KOPT-K1 (cell line): ENCODE measurements at regions not wholly inside any gene's neighbourhood (a gene's known extent, or its start where the extent isn't known, plus 50 kb on each side); places are given as distances from the start of the nearest gene placed in this dataset.

Source experiments
- H3K27ac ChIP-seq: fragments of 200-600 bp; sonication (generic); 2 replicates; pipeline ENCODE4 v1.5.1; 2016; ENCODE audit warnings: antibody characterized with exemption, mild to moderate bottlenecking, low read depth, low read length; ENCODE audit not compliant: poor library complexity, severe bottlenecking
- H3K36me3 ChIP-seq: fragments of 200-600 bp; sonication (generic); 2 replicates; pipeline ENCODE4 v1.5.1; 2017; ENCODE audit warnings: antibody characterized with exemption, mild to moderate bottlenecking, low read length, moderate library complexity; ENCODE audit not compliant: insufficient read depth
- H3K9me3 ChIP-seq: fragments of 200-600 bp; sonication (generic); 2 replicates; pipeline ENCODE4 v1.5.1; 2017; ENCODE audit warnings: antibody characterized with exemption, low read length, mild to moderate bottlenecking; ENCODE audit not compliant: insufficient read depth, poor library complexity, severe bottlenecking

DNA sequence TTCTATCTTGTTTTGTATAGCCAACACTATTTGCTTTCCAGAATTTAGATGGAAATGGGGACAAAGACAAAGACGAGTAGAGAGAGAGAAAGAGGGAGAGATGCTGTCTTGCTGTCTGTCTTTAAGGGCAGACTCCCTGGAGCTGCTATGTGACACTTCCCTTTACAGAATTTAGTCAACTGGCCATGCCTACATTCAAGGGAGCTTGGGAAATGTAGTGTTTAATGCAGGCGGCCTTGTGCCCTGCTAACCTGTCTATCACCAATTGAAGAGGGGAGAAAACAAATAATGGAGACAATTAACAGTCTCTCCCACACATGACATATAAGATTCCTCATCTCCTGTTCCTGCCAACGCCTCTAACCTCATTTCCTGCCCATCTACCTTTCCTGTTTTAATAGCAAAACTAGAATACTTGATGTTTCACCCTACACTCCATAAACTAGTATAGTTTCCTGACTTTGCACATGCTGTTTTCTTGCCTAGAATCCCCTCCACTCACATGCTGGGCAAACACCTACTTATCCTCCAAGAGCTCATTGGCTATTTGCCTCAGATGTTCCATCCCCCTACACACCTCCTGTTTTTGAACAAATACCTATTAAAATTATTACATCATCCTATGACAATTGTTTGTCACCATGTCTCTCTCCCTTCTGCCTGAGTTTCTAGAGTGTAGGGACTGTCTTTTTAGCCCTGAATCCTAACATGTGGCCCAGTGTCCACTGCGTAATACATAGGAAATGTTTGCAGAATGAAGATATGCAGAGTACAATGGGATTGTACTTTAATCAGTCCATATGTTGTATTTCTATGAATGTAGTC is 117.2 kb downstream of the SLC25A24 start:
- H3K27ac ChIP-seq, result peak overlapping the region; percentile 92
- H3K36me3 ChIP-seq, result no peaks in the 10 kb centered on the region
- H3K9me3 ChIP-seq, result no peaks in the 10 kb centered on the region

DNA sequence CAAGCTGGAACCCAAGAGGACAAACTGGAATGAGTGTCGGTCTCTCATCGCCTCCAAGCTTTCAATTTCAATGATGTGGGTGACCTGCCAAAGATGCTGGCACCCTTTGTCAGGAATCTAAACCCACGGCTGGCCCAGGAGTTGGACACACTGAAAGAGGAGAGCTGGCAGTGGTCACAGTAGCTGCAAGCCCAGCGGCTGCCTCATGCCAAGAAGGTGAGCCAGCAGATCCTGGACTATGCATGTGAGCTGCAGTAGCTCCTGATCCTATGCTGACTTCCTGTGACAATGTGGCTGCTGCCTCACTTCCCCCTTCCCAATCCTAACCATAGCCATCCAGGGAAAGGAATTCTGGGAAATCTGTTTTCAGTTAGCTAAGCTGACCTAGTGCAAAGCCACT is 117.0 kb upstream of the VAV3 start:
- peak overlapping the region; percentile 92 for H3K27ac ChIP-seq
- H3K9me3 ChIP-seq, result no peaks in the 10 kb centered on the region
- no peaks in the 10 kb centered on the region for H3K36me3 ChIP-seq

DNA sequence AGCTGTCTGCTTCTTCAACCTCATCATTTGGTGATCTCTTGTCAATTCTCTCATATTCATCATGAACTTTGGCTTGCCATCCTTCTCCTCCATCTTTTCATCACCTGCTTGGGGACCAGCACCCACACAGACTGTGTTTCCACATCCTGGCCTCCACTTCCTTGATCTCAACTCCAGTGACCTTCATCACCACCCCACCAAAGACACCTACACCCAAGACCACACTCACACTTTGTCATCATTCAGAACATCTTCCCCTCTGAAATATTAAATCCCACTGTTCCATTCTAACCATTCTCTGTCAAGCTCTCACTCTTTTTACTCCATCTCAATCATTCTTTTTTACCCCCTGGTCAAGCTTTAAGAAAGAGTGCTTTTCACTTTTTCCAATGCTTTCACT is 115.5 kb upstream of the VAV3 start:
- no peaks in the 10 kb centered on the region for H3K36me3 ChIP-seq
- no peaks in the 10 kb centered on the region for H3K9me3 ChIP-seq
- H3K27ac ChIP-seq, result peak overlapping the region; percentile 92

DNA sequence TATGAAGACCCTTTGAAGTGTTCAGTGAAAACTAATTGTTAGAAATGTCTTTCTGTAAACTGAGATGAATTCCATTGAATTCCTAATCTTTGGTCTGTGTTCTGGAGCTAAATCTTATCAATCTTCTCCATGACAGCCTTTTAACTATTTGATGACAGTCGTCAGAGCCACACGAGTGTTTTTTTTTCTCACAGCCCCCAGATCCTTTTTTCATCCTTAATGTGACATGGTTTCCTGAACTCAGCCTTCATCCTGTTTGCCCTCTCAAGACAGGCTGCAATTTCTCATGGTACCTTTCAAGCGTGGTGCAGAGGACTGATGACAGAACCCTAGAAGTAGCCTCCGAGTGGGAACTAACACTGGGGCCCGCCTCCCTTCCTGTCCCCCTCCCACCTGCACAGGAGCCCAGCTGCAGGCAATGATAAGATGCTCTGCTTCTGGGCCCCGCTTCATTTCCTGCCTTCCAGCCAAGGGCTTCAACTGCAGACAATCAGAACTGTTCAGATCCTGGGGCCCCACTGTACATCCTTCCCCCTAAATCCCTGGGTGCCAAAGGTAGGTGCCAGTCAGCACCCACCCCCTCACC is 114.6 kb upstream of the VAV3 start:
- H3K36me3 ChIP-seq, result no peaks in the 10 kb centered on the region
- H3K9me3 ChIP-seq, result no peaks in the 10 kb centered on the region
- peak overlapping the region; percentile 92 for H3K27ac ChIP-seq

DNA sequence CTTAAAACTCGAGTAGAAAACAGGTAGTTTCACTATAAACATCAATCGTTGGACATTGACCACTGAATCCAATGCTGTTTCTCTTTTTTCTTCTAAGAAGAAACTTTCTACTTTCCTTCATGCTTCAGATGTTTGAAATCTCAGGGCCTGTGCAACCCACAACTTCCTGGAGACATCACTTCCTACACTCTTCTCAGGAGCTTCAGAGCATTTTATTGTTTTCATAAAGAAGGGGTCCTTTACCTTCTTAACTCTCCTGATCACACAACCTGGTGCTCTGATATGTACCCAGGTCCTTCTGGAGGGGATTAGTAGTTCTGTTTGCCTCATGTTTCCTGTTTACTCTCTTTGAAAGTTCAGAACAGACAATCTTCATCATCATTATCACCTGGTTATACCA is 113.0 kb upstream of the VAV3 start:
- H3K27ac ChIP-seq, result peak overlapping the region; percentile 92
- no peaks in the 10 kb centered on the region for H3K36me3 ChIP-seq

DNA sequence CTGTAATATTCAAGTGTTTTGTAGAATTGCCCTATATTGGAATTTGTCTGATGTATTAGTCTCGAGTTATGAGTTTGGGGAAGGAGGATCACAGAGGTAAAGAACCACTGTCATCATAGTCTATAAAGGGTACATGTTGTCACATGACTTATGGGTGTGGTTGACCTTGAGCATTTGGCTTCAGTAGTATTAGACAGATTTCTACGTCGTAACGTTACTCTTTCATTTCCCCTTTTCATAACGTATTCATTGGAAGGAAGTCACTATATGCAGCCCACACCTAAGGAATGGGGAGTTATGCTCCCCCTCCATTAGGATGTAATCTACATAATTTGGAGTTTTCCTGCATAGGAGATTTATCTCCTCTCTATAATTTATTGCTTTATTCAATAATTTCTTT is 110.1 kb upstream of the VAV3 start:
- Histone ChIP-seq H3K9me3 (no peaks in the 10 kb centered on the region), H3K27ac (no peak overlapping the region)

More for the DNA sequence above, 113.0 kb upstream of the VAV3 start:
- no peaks in the 10 kb centered on the region for H3K9me3 ChIP-seq

DNA sequence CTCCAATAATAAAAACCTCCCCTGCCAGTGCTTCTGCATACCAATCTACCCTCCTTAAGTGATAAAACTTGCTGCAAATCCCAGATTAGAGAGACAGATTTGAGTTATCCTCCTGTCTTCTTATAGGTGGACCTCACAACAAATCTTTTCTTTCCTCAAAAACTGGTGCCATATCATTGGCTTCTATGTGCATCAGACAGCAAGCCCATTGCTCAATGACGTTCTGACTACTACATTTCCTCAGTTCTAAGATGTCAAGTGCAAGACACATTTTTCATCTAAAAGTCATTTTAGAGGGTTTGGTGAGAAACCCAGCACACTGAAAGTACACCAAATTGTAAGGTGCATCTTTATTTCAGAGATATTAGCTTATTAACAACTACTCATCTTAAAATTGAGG is 107.8 kb upstream of the VAV3 start:
- no peaks in the 10 kb centered on the region for H3K36me3 ChIP-seq
- H3K27ac ChIP-seq, result no peak overlapping the region
- no peaks in the 10 kb centered on the region for H3K9me3 ChIP-seq

More for the DNA sequence above, 110.1 kb upstream of the VAV3 start:
- no peaks in the 10 kb centered on the region for H3K36me3 ChIP-seq

DNA sequence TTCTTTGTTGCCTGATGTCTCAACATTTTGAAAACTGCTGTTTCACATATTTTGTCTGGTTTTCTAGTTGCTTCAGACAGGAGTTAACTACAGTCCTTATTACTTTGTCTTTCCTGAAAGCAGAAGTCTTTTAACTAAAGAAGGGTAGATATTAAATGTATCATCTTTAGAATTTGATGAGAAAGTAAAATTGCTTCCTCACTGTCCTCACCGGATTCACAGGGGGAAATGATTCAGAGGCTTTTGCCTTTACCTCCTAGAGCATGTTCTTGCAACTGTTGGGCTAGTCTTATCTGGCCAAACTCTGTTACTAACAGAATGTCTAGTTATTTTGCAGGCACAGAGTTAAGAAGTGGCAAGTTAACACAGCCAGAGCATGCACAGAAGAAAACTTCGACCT is 107.2 kb upstream of the VAV3 start:
- no peaks in the 10 kb centered on the region for H3K9me3 ChIP-seq
- no peaks in the 10 kb centered on the region for H3K36me3 ChIP-seq
- H3K27ac ChIP-seq, result no peak overlapping the region

DNA sequence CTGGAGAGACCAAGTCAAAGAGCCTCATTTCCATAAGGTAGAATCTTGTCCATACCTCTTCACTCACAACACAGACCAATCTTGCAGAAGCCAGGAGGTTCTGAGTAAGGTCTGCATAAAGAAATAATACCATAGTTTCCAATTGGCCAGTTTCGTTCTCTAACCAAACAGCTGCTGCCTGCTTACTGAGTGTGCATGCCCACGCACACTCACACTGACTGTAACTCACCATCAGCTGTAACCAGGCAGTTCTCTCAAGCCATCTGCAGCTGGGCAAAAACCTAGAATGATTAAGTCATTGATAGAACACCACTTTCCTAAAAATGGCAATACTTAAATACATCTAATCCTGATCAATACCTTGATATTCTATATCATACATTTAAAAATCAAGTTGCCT is 106.6 kb upstream of the VAV3 start:
- no peaks in the 10 kb centered on the region for H3K36me3 ChIP-seq
- H3K9me3 ChIP-seq, result no peaks in the 10 kb centered on the region
- no peak overlapping the region for H3K27ac ChIP-seq

DNA sequence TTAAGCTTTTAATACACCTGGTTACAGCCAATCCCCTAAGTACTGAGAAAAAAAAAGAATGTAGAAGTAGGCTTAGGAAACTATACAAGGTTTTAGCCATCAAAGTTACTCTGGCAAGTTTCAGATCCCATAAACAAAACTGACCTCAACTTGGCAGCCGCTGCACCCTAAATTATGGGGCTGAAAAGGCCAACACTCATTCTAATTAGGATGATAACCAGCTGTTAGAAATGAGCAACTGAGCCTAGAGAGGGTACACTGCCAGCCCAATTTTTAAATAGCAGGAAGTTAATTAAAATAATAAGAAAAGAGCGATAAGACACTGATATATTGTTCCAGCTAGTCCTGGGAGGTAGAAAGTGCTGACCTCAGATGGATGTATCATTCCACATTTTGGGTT is 105.7 kb upstream of the VAV3 start:
- Histone ChIP-seq H3K36me3 (no peaks in the 10 kb centered on the region), H3K27ac (no peak overlapping the region), H3K9me3 (no peaks in the 10 kb centered on the region)

DNA sequence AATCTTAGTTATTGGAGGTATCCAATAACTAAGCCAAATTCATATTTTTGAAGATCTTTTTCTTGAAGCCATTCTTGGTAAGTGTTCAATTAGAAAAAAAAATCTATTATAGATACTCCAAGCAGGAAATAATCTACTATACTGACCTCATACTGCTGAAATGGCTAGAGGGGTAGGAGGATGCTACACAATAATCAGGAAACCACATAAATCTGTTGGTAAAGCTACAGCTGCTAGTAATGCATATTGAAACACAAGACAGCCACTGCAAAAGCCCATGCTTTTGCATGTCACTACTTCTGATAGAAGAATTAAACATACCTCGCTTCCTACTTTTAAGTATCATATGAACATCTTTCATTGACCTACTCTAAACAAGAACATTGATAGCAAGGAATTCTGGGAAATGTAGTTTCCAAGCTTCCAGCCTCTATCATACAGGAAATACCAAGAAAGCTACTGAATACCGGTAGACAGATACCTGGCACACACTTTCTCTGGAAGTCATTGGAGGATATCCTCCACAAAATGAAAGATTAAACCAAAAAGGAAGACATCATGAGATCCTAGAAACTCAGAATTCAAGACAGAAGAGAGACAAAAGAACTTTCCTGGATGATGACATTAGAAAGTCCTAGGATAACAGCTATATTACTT is 103.0 kb upstream of the VAV3 start:
- peaks cover 5% of the 10 kb centered on the region for H3K9me3 ChIP-seq
- H3K27ac ChIP-seq, result no peak overlapping the region
- no peaks in the 10 kb centered on the region for H3K36me3 ChIP-seq

DNA sequence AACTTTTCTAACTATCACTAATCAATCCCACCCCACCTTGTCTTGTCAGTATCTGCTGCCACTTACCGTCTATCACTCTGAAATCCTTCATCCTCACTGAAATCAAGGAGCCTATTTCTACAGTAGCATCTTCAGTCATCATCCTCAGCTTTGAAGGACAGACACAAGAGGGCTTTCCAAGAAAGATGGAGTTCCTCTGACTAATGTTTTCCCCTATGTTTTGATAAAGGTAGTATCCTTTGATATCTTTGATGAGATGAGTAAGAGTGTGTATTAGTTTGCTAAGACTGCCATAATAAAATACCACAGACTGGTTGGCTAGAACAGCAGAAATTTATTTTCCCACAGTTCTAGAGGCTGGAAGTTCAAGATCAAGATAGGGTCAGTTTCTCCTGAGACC is 101.8 kb upstream of the VAV3 start:
- Histone ChIP-seq H3K27ac (no peak overlapping the region), H3K9me3 (peaks cover 11% of the 10 kb centered on the region), H3K36me3 (no peaks in the 10 kb centered on the region)

DNA sequence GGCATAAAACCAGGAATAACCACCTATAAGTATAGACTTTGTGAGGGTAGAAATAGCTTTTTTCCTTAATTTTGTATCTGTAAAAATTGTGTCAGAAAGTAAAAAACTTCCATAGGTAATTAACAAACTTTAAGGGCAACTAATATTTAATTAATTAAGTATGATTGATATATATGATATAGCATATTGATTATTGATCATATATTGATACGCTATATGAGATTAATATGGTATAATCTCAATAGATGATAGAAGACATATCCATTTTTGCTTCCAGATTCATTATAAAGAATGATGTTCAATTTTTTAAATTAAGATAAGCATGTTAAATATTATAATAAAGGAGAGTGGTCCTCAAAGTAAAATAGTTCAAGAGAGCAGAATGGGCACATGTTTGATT is 99.3 kb upstream of the VAV3 start:
- Histone ChIP-seq H3K36me3 (no peaks in the 10 kb centered on the region), H3K27ac (no peak overlapping the region), H3K9me3 (peaks cover 11% of the 10 kb centered on the region)

DNA sequence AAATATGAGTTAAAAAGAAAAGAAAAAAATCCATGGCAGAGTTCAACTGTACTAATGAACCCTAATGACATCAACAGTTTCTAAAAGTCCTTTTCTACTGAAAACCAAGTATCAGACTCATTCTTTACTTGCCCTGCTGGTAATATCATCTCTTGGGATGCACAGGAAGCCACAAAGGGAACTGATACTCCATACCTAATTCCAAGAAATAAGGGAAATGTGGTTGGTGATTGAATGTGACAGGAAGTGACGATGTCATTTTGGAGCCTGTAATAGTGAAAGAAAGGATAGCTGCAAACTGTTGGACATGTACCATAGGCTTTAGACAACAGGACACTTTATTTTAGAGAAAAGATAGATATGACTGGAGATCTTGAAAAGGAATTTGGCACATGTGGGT is 98.7 kb upstream of the VAV3 start:
- no peaks in the 10 kb centered on the region for H3K36me3 ChIP-seq
- no peak overlapping the region for H3K27ac ChIP-seq
- peaks cover 11% of the 10 kb centered on the region for H3K9me3 ChIP-seq

DNA sequence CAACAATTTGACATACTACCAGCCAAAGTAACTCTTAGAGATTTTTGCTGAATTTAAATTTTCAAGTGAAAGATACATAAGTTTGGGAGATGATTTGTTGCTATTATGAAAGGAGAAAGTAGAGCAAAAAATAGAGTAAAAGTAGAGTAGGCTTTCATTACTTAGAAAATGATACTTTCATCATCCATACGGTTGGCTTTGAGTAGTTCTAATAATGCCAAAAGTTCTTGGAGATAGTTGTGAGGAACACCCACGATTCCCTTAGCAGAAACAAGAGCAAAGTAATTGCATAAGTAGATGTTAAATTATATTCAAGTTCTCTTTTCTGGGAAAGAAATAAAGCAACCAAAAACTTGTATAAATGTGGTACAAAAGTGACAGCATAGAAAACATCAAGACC is 95.0 kb upstream of the VAV3 start:
- no peaks in the 10 kb centered on the region for H3K36me3 ChIP-seq
- H3K27ac ChIP-seq, result no peak overlapping the region
- H3K9me3 ChIP-seq, result peaks cover 11% of the 10 kb centered on the region
